ENCODE measurements at regions not wholly inside any gene's neighbourhood (a gene's known extent, or its start where the extent isn't known, plus 50 kb on each side); places are given as distances from the start of the nearest gene placed in this dataset.

DNA sequence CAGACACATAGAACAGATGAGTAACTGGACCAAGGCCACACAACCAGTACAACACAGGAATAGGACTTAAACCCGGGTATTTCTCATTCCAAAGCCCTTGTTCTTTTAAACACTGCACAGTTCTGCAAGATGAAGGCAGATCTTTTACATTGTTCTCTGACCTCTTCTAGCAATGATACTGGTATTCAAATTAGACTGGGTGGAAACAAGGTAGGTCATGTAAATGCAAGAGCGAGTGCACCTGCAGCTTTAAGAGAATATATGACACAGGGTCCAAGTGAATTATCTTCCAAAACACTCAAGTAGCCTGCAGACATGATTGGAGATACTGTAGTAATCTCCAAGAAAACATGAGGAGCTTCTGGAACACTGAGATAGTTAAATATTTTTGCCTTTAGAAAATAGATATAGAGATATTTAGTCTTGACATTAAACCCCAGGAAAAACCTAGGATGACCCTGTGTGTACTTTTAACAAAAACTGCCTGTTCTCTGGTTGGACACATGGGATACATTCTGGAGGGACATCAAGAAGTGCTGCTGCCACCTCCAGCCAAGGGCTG is 130.6 kb upstream of the EPB41L4A start (continued):
- TF ChIP-seq ZNF75A (CRISPR knock-in tag; IDR thresholded peaks at IDR 0.05) = no peak
- TF ChIP-seq TSC22D4 (tag; IDR thresholded peaks at IDR 0.05) = no peak
- no peak for TF ChIP-seq FUS (optimal IDR thresholded peaks at IDR 0.05; ENCODE audit: low read depth, low read length)
- no peak for TF ChIP-seq ZNF778 (CRISPR knock-in tag; IDR thresholded peaks at IDR 0.05)
- TF ChIP-seq, protein P1, sequence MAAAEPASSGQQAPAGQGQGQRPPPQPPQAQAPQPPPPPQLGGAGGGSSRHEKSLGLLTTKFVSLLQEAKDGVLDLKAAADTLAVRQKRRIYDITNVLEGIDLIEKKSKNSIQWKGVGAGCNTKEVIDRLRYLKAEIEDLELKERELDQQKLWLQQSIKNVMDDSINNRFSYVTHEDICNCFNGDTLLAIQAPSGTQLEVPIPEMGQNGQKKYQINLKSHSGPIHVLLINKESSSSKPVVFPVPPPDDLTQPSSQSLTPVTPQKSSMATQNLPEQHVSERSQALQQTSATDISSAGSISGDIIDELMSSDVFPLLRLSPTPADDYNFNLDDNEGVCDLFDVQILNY (CRISPR knock-in tag; IDR thresholded peaks at IDR 0.05) = no peak
- TF ChIP-seq, protein P2, sequence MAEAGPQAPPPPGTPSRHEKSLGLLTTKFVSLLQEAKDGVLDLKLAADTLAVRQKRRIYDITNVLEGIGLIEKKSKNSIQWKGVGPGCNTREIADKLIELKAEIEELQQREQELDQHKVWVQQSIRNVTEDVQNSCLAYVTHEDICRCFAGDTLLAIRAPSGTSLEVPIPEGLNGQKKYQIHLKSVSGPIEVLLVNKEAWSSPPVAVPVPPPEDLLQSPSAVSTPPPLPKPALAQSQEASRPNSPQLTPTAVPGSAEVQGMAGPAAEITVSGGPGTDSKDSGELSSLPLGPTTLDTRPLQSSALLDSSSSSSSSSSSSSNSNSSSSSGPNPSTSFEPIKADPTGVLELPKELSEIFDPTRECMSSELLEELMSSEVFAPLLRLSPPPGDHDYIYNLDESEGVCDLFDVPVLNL (CRISPR knock-in tag; IDR thresholded peaks at IDR 0.05; ENCODE audit: low read depth) = no peak
- TF ChIP-seq POLR3G (IDR thresholded peaks at IDR 0.05; ENCODE audit: extremely low read depth, insufficient read length, insufficient replicate concordance) = no peak
- no peak for TF ChIP-seq HDAC6 (IDR thresholded peaks at IDR 0.05; ENCODE audit: low read depth, low read length)
- TF ChIP-seq SAFB (IDR thresholded peaks at IDR 0.05; ENCODE audit: borderline replicate concordance, low read depth, low read length) = no peak
- TF ChIP-seq, protein P3, sequence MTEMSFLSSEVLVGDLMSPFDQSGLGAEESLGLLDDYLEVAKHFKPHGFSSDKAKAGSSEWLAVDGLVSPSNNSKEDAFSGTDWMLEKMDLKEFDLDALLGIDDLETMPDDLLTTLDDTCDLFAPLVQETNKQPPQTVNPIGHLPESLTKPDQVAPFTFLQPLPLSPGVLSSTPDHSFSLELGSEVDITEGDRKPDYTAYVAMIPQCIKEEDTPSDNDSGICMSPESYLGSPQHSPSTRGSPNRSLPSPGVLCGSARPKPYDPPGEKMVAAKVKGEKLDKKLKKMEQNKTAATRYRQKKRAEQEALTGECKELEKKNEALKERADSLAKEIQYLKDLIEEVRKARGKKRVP (CRISPR knock-in tag; IDR thresholded peaks at IDR 0.05) = no peak
- no peak for TF ChIP-seq ZNF347 (CRISPR knock-in tag; IDR thresholded peaks at IDR 0.05; ENCODE audit: low read depth)
- no peak for TF ChIP-seq ARHGAP35 (IDR thresholded peaks at IDR 0.05; ENCODE audit: partially characterized antibody)
- TF ChIP-seq ILK (tag; IDR thresholded peaks at IDR 0.05; ENCODE audit: borderline replicate concordance, low read depth) = no peak
- no peak for TF ChIP-seq HDAC1 (IDR thresholded peaks at IDR 0.05)
- TF ChIP-seq ZSCAN29 (IDR thresholded peaks at IDR 0.05) = no peak; the same call in 1 of the 2 replicates
- no peak for TF ChIP-seq SNRNP70 (optimal IDR thresholded peaks at IDR 0.05; ENCODE audit: low read depth, low read length)
- no peak for TF ChIP-seq HMG20B (CRISPR knock-in tag; IDR thresholded peaks at IDR 0.05)
- TF ChIP-seq, protein P4, sequence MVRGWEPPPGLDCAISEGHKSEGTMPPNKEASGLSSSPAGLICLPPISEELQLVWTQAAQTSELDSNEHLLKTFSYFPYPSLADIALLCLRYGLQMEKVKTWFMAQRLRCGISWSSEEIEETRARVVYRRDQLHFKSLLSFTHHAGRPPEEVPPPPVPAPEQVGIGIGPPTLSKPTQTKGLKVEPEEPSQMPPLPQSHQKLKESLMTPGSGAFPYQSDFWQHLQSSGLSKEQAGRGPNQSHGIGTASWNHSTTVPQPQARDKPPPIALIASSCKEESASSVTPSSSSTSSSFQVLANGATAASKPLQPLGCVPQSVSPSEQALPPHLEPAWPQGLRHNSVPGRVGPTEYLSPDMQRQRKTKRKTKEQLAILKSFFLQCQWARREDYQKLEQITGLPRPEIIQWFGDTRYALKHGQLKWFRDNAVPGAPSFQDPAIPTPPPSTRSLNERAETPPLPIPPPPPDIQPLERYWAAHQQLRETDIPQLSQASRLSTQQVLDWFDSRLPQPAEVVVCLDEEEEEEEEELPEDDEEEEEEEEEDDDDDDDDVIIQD (CRISPR knock-in tag; IDR thresholded peaks at IDR 0.05) = no peak
- TF ChIP-seq RBM39 (optimal IDR thresholded peaks at IDR 0.05; ENCODE audit: low read depth, low read length) = no peak
- TF ChIP-seq, protein P5, sequence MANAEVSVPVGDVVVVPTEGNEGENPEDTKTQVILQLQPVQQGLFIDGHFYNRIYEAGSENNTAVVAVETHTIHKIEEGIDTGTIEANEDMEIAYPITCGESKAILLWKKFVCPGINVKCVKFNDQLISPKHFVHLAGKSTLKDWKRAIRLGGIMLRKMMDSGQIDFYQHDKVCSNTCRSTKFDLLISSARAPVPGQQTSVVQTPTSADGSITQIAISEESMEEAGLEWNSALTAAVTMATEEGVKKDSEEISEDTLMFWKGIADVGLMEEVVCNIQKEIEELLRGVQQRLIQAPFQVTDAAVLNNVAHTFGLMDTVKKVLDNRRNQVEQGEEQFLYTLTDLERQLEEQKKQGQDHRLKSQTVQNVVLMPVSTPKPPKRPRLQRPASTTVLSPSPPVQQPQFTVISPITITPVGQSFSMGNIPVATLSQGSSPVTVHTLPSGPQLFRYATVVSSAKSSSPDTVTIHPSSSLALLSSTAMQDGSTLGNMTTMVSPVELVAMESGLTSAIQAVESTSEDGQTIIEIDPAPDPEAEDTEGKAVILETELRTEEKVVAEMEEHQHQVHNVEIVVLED (CRISPR knock-in tag; IDR thresholded peaks at IDR 0.05) = no peak
- no peak for TF ChIP-seq SLC30A9 (CRISPR knock-in tag; IDR thresholded peaks at IDR 0.05)
- no peak for TF ChIP-seq JUN (IDR thresholded peaks at IDR 0.05; ENCODE audit: borderline replicate concordance, low read depth, low read length)
- TF ChIP-seq JUN (CRISPR knock-in tag; IDR thresholded peaks at IDR 0.05; ENCODE audit: borderline replicate concordance) = no peak
